Lung (tissue), 11 donors: ENCODE measurements at regions not wholly inside any gene's neighbourhood (a gene's known extent, or its start where the extent isn't known, plus 50 kb on each side); places are given as distances from the start of the nearest gene placed in this dataset.

Experiments used
- ATAC-seq: fragments of 200-7000 bp; cut with Tn5 transposase; one replicate; pipeline ENCODE4 v1.9.1; 2020; ENCODE audit warnings: moderate number of reproducible peaks; ENCODE audit not compliant: insufficient read depth, low FRiP score
- DNase-seq, 3 donors: peaks; one replicate each; pipeline ENCODE4 v3.0.0-alpha.2; 2013 to 2017
- H3K27ac ChIP-seq, 2 donors: one replicate each; pipeline ENCODE4 v1.5.1; 2013; ENCODE audit warnings: mild to moderate bottlenecking in 2 of 2, moderate library complexity in 2 of 2, control low read depth in 1 of 2, inconsistent platforms in 1 of 2, low read depth in 1 of 2, low read length in 1 of 2
- H3K27me3 ChIP-seq, 3 donors: one replicate each; pipeline ENCODE4 v1.5.1; 2013; ENCODE audit warnings: low read length in 2 of 3; ENCODE audit not compliant: control insufficient read depth in 3 of 3, insufficient read depth in 3 of 3
- H3K36me3 ChIP-seq, 4 donors: one replicate each; pipeline ENCODE4 v1.5.1; 2013; ENCODE audit warnings: low read length in 4 of 4, mild to moderate bottlenecking in 1 of 4, moderate library complexity in 1 of 4; ENCODE audit not compliant: control insufficient read depth in 4 of 4, insufficient read depth in 4 of 4
- H3K4me1 ChIP-seq, 5 donors: one replicate each; pipeline ENCODE4 v1.5.1; 2013; ENCODE audit warnings: low read length in 5 of 5, mild to moderate bottlenecking in 2 of 5, moderate library complexity in 1 of 5; ENCODE audit not compliant: control insufficient read depth in 5 of 5, insufficient read depth in 5 of 5
- H3K4me3 ChIP-seq: one replicate; pipeline ENCODE4 v1.5.1; 2013; ENCODE audit warnings: mild to moderate bottlenecking, control low read depth, moderate library complexity
- H3K9ac ChIP-seq, 2 donors: one replicate each; pipeline ENCODE4 v1.5.1; 2013; ENCODE audit warnings: low read length in 2 of 2, control low read depth in 1 of 2; ENCODE audit not compliant: insufficient read depth in 1 of 2
- H3K9me3 ChIP-seq, 4 donors: one replicate each; pipeline ENCODE4 v1.5.1; 2013; ENCODE audit warnings: low read length in 3 of 4, mild to moderate bottlenecking in 1 of 4, moderate library complexity in 1 of 4; ENCODE audit not compliant: control insufficient read depth in 4 of 4, insufficient read depth in 3 of 4
- WGBS, 2 donors: extraction: QIAGEN DNeasy Blood & Tissue Kit; methylation state at CpG; one replicate each; pipeline ENCODE4 v1.1.7; 2013; 5-methylcytosine and 5-hydroxymethylcytosine counted together
- TF ChIP-seq, protein P1 (sequence below): IDR thresholded peaks from 2 replicates; pipeline ENCODE4 v1.5.1; 2012; ENCODE audit warnings: mild to moderate bottlenecking; ENCODE audit errors: control extremely low read depth, extremely low read depth
- donor health status: control.
- donor health status: control.
- donor health status: Bipolar disorder and iron deficiency.
- donor health status: healthy.
- donor health status: DM: yes; HTN: yes; CAD: no.

GRCh38 chr2:63696496-63696895, 107.7 kb downstream of the MDH1 start:
- H3K9ac ChIP-seq: no peak overlapping the region
- no peaks in the 10 kb centered on the region for H3K36me3 ChIP-seq
- H3K27me3 ChIP-seq: no peaks in the 10 kb centered on the region
- H3K4me3 ChIP-seq: no peak overlapping the region
- TF ChIP-seq, protein P1, sequence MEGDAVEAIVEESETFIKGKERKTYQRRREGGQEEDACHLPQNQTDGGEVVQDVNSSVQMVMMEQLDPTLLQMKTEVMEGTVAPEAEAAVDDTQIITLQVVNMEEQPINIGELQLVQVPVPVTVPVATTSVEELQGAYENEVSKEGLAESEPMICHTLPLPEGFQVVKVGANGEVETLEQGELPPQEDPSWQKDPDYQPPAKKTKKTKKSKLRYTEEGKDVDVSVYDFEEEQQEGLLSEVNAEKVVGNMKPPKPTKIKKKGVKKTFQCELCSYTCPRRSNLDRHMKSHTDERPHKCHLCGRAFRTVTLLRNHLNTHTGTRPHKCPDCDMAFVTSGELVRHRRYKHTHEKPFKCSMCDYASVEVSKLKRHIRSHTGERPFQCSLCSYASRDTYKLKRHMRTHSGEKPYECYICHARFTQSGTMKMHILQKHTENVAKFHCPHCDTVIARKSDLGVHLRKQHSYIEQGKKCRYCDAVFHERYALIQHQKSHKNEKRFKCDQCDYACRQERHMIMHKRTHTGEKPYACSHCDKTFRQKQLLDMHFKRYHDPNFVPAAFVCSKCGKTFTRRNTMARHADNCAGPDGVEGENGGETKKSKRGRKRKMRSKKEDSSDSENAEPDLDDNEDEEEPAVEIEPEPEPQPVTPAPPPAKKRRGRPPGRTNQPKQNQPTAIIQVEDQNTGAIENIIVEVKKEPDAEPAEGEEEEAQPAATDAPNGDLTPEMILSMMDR: no peak
- no peaks in the 10 kb centered on the region for H3K9me3 ChIP-seq
- no peak overlapping the region for H3K27ac ChIP-seq
- no peaks in the 10 kb centered on the region for H3K4me1 ChIP-seq
- DNase-seq: no peak
- WGBS, 2 donors: 74 to 83% methylated on average over 1 of the region's 1 CpG
- ATAC-seq: no peak

DNA sequence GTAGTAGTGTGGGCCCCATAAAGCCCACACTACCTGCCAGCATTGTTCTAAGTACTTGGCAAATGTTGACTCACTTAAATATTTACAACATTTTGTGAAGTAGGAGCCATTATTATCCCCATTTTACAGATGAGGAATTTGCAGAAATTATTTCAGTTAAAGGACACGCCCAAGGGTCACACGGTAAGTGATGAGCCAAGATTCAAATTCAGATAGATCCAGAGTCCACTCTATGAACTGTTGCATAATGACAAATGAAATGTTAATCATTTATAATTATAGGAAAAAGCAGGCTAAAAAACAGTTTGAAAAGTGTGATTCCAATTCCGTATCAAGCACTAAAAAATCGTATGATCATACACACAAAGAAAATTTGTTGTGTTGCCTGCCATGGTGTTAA, 108.4 kb downstream of the MDH1 start:
- no peak overlapping the region for H3K9ac ChIP-seq

DNA sequence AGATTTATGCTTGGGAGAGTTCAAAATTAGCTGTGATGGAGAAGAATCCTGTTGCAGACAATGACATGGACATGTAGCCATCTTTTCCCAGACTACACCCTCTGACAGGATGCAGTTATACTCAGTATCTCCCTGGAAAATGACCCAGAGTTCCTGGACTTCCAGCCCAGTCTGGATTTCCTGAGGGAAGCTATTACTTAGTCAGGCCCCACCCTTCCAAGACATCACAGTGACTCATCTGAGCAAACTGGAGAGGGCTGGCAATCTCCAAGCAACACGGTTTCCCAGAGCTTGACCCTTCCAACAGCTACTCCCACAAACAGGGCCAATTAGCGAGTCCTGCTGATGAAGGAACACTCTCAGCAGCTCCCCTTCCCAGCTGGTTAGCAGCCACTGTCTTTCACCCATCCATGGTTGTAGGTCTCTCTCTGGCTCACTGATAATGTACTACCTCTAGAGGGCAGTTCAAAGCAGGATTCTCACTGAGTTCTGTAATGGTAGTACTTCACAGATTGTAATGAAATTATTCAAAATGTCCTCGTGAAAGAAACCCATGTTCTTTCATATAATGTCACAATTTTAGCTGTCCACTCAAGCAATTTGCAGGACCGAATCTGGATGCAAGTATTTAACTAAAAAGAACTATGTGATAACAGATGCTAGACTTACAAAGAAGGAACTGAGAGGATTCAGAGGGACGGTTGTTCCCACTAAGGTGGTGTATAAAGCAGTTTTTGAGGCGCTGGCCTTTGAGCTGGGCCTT, 110.2 kb downstream of the MDH1 start:
- DNase-seq: peak in 2 of 3 donors; percentile 39 to 57
- H3K9me3 ChIP-seq: no peaks in the 10 kb centered on the region
- H3K4me3 ChIP-seq: no peak overlapping the region
- peak; percentile 85 for ATAC-seq
- WGBS, 2 donors: 53 to 59% methylated on average over 6 of the region's 6 CpGs
- no peaks in the 10 kb centered on the region for H3K36me3 ChIP-seq
- H3K4me1 ChIP-seq: no peaks in the 10 kb centered on the region
- TF ChIP-seq, protein P1: peak; percentile 47
- no peak overlapping the region for H3K9ac ChIP-seq
- H3K27me3 ChIP-seq: no peaks in the 10 kb centered on the region
- H3K27ac ChIP-seq: peak overlapping the region in 1 of 2 donors; percentile 56

More for the DNA sequence above, 108.4 kb downstream of the MDH1 start:
- Histone ChIP-seq H3K4me1 (no peaks in the 10 kb centered on the region), H3K27ac (no peak overlapping the region), H3K27me3 (no peaks in the 10 kb centered on the region), H3K9me3 (no peaks in the 10 kb centered on the region), H3K4me3 (no peak overlapping the region), H3K36me3 (no peaks in the 10 kb centered on the region)
- WGBS, 2 donors: 96 to 97% methylated on average over 4 of the region's 4 CpGs
- DNase-seq (no peak), ATAC-seq (no peak)
- TF ChIP-seq, protein P1: no peak

DNA sequence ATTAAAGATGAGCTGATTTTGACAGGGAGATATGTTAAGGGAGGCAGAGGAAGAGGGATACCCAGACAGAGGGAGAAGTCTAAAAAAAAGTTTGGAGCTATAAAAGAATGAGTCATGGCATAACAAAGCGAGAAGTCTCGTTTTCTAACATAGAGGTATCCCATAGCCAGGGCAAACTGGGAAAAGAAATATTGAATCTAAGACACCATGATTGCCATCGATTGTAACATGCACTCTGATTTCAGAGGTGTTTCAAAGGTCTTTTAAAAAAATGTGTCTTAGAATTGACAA, 110.7 kb downstream of the MDH1 start:
- Histone ChIP-seq H3K4me3 (no peak overlapping the region), H3K27ac (no peak overlapping the region), H3K4me1 (no peaks in the 10 kb centered on the region), H3K36me3 (no peaks in the 10 kb centered on the region), H3K9me3 (no peaks in the 10 kb centered on the region), H3K9ac (no peak overlapping the region), H3K27me3 (no peaks in the 10 kb centered on the region)
- TF ChIP-seq, protein P1: no peak
- WGBS, 2 donors: 93 to 94% methylated on average over 3 of the region's 3 CpGs
- ATAC-seq (no peak), DNase-seq (no peak)
